Upper lobe of right lung (tissue), 1 donor: ENCODE measurements at regions not wholly inside any gene's neighbourhood (a gene's known extent, or its start where the extent isn't known, plus 50 kb on each side); places are given as distances from the start of the nearest gene placed in this dataset.

Experiments
- ATAC-seq: fragments of 200-7000 bp; cut with Tn5 transposase; one replicate; pipeline ENCODE4 v1.9.1; 2020; ENCODE audit warnings: mild to moderate bottlenecking, moderate library complexity
- DNase-seq: peaks from one replicate; pipeline ENCODE4 v3.0.0-alpha.2; 2020
- H3K27ac ChIP-seq: fragments of 200-600 bp; one replicate; pipeline ENCODE4 v1.8.0; 2022
- H3K27me3 ChIP-seq: fragments of 200-600 bp; one replicate; pipeline ENCODE4 v1.8.0; 2022; ENCODE audit warnings: mild to moderate bottlenecking
- H3K36me3 ChIP-seq: fragments of 200-600 bp; one replicate; pipeline ENCODE4 v1.8.0; 2022
- H3K4me1 ChIP-seq: fragments of 200-600 bp; one replicate; pipeline ENCODE4 v1.8.0; 2022
- H3K4me3 ChIP-seq: fragments of 200-600 bp; one replicate; pipeline ENCODE4 v1.8.0; 2022; ENCODE audit warnings: mild to moderate bottlenecking
- H3K9me3 ChIP-seq: fragments of 200-600 bp; one replicate; pipeline ENCODE4 v1.8.0; 2022
- CTCF ChIP-seq: fragments of 200-600 bp; IDR thresholded peaks from one replicate; pipeline ENCODE4 v1.8.0; 2022; ENCODE audit warnings: antibody characterized with exemption
- intact Hi-C: fragments of 100-400 bp; cut with DNase I; formaldehyde crosslinking; loops from one replicate; pipeline ENCODE4 v1.11.0; 2022
- donor health status: DM: no; HTN: yes; CAD: no; lungs with severe emphysema.

DNA sequence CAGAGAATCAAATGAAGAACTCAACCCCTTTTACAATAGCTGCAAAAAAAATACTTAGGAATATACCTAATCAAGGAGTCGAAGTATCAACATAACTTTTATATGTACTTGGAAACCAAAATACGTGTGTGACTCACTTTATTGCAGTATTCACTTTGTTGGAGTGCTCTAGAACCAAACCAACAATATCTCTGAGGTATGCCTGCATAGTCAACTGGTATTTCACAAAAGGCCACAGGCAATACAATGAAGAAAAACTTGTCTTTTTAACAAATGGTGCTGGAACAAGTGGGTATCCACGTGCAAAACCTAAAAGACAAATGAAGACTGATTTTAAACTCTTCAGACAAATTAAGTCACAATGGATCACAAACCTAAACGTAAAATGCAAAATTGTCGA, 385.7 kb downstream of the TLE1 start:
- no peak for TF ChIP-seq CTCF
- intact Hi-C loops = no loop called here
- H3K4me3 ChIP-seq = no peak overlapping the region
- no peaks in the 10 kb centered on the region for H3K36me3 ChIP-seq
- DNase-seq = no peak
- no peak overlapping the region for H3K27ac ChIP-seq
- ATAC-seq = no peak
- H3K4me1 ChIP-seq = no peaks in the 10 kb centered on the region
- no peaks in the 10 kb centered on the region for H3K9me3 ChIP-seq
- no peaks in the 10 kb centered on the region for H3K27me3 ChIP-seq

DNA sequence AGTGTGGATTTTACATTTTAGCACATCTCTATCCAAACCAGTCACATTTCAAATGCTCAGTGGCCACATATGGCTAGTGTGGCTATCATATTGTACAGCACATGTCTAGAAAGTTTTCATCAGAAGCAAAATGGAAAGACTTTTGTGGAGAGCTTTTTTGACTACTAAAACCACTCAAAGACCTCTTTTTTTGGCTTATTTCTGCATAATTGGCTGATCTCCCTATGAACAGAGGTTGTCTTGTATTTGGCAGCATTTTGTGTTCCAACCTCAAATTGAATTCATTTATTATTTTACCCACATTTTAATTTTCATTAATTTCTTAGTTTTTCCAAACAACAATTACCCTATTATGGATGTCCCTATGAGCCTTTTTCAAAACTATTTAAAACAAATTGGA, 395.7 kb downstream of the TLE1 start:
- Histone ChIP-seq H3K27ac (no peak overlapping the region), H3K36me3 (no peaks in the 10 kb centered on the region), H3K27me3 (no peaks in the 10 kb centered on the region), H3K9me3 (no peaks in the 10 kb centered on the region), H3K4me1 (no peaks in the 10 kb centered on the region), H3K4me3 (no peak overlapping the region)
- ATAC-seq = no peak
- no peak for DNase-seq
- intact Hi-C loops = no loop called here
- no peak for TF ChIP-seq CTCF

DNA sequence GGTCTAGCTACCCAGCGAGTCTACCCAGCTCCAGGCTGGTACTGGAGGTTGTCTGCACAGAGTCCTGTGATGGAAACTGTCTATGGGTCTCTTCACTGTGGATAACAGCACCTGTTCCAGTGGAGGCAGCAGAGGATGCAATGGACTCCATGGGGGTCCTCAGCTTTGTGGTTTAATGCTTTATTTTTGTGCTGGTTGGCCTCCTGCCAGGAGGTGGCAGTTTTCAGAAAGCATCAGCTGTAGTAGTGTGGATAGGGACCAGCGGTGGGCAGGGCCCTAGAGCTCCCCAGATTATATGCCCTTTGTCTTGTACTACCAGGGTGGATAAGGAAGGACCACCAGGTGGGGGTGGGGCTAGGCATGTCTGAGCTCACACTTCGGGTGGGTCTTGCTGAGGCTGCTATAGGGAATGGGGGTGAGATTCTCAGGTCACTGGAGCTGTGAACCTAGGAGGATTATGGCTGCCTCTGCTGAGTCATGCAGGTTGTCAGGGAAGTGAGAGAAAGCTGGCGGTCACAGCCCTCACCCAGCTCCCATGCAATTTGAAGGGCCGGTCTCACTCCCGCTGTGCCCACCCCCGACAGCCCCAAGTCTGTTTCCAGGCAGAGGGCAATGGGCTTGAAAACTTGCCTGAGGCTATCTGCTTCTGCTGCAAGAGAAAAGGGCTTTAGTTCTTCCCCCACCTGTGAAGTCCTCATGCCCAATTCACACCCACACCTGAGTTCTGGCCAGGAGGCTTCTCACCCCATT, 397.1 kb downstream of the TLE1 start:
- no peaks in the 10 kb centered on the region for H3K36me3 ChIP-seq
- no peaks in the 10 kb centered on the region for H3K4me1 ChIP-seq
- no peaks in the 10 kb centered on the region for H3K9me3 ChIP-seq
- intact Hi-C loops = no loop called here
- TF ChIP-seq CTCF = no peak
- H3K4me3 ChIP-seq = no peak overlapping the region
- no peak overlapping the region for H3K27ac ChIP-seq
- no peak for ATAC-seq
- no peak for DNase-seq
- no peaks in the 10 kb centered on the region for H3K27me3 ChIP-seq

- Histone ChIP-seq H3K27me3 (no peaks in the 10 kb centered on the region), H3K36me3 (no peaks in the 10 kb centered on the region)
- TF ChIP-seq CTCF = no peak
Observed at GRCh38 chr9:81289622-81290021, 399.7 kb downstream of the TLE1 start.

DNA sequence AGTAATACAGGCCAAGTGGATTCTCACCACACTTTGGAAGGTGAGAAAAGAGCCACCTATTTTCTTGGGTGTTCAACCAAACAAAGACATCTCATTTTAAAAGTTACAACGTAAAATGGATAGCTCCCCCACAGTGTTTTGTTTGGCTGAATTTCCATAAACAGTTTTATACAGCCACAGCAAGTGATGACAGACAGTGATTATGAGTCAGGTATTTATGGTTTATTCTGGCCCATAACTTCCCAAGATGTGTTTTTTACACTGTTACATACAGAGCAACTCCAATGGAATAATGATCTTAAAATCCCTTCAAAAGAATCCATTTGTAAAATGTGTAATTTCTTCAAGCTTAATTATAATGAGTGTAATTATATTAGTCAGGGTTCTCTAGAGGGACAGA, 421.3 kb downstream of the TLE1 start:
- Histone ChIP-seq H3K27me3 (no peaks in the 10 kb centered on the region), H3K36me3 (no peaks in the 10 kb centered on the region), H3K4me1 (no peaks in the 10 kb centered on the region), H3K9me3 (no peaks in the 10 kb centered on the region), H3K27ac (no peak overlapping the region), H3K4me3 (no peak overlapping the region)
- no peak for TF ChIP-seq CTCF
- DNase-seq = no peak
- ATAC-seq = no peak
- intact Hi-C loops = no loop called here

More at GRCh38 chr9:81289622-81290021, 399.7 kb downstream of the TLE1 start:
- DNase-seq (no peak), ATAC-seq (no peak)
- Histone ChIP-seq H3K9me3 (no peaks in the 10 kb centered on the region), H3K4me3 (no peak overlapping the region), H3K27ac (no peak overlapping the region), H3K4me1 (no peaks in the 10 kb centered on the region)
- intact Hi-C loops = no loop called here

GRCh38 chr9:81266674-81267073, 422.7 kb downstream of the TLE1 start:
- no peak for ATAC-seq

More at GRCh38 chr9:81266674-81267073, 422.7 kb downstream of the TLE1 start:
- Histone ChIP-seq H3K4me1 (no peaks in the 10 kb centered on the region), H3K9me3 (no peaks in the 10 kb centered on the region), H3K27ac (no peak overlapping the region), H3K36me3 (no peaks in the 10 kb centered on the region), H3K4me3 (no peak overlapping the region), H3K27me3 (no peaks in the 10 kb centered on the region)
- DNase-seq = no peak
- TF ChIP-seq CTCF = no peak
- intact Hi-C loops = no loop called here
